ENCODE measurements at regions not wholly inside any gene's neighbourhood (a gene's known extent, or its start where the extent isn't known, plus 50 kb on each side); places are given as distances from the start of the nearest gene placed in this dataset.

DNA sequence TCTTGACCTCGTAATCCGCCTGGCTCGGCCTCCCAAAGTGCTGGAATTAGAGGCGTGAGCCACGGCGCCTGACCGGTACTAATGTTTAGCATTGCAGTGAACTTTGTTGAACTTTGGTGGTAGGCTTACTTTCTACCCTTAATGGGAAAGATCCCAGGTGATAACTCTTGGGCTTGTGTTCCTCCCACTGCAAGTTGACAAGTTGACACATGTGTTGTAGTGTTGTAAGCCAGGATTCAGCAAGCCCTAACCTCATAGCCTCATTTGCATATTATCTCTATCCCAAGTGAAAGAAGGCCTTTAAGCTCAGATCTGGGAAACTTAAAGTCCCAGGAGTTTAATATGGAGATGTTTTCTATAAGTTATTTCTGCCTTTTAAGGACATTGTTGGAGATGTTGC lies 80.0 kb upstream of the CLCN4 start:
- no peak for TF ChIP-seq CTCF (IDR thresholded peaks at IDR 0.05; ENCODE audit: low read depth, low read length, missing control alignments)
- H3K4me3 ChIP-seq (replicated peaks; ENCODE audit: low read depth, low read length), result no peak overlapping the region
- DNase-seq (ENCODE audit: extremely low read depth, low read depth), result no peak

GRCh38 chrX:10077425-10078188 lies 79.2 kb upstream of the CLCN4 start:
- no peak for TF ChIP-seq CTCF (IDR thresholded peaks at IDR 0.05; ENCODE audit: low read depth, low read length, missing control alignments)
- no peak overlapping the region for H3K4me3 ChIP-seq (replicated peaks; ENCODE audit: low read depth, low read length)
- DNase-seq (ENCODE audit: extremely low read depth, low read depth), result no peak

- no peak for TF ChIP-seq CTCF (IDR thresholded peaks at IDR 0.05; ENCODE audit: low read depth, low read length, missing control alignments)
- DNase-seq (ENCODE audit: extremely low read depth, low read depth), result no peak
- no peak overlapping the region for H3K4me3 ChIP-seq (replicated peaks; ENCODE audit: low read depth, low read length)
Measured at GRCh38 chrX:10078266-10078665, 78.5 kb upstream of the CLCN4 start.

- TF ChIP-seq CTCF (IDR thresholded peaks at IDR 0.05; ENCODE audit: low read depth, low read length, missing control alignments), result no peak
- H3K4me3 ChIP-seq (replicated peaks; ENCODE audit: low read depth, low read length), result no peak overlapping the region
- DNase-seq (ENCODE audit: extremely low read depth, low read depth), result no peak
Measured at GRCh38 chrX:10079231-10079630, 77.5 kb upstream of the CLCN4 start.

DNA sequence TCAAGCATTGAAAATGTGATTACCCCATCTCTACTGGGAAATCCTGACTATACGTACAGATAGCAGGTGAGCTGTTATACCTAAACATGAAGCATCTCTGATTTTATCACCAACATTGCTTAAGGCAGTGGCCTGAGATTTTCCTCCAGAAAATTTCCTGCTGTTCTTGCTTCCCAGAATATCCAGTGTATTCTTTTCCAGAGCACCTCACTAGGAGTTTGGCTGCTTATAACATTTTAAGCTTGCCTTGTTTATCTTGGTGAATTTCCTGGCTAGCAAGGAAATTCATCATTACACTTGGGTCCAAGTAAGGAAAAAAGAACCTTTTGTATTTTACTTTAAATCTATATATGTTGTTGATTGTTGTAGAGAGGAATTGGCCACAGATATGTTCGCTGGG lies 73.0 kb upstream of the CLCN4 start:
- no peak overlapping the region for H3K4me3 ChIP-seq (replicated peaks; ENCODE audit: low read depth, low read length)
- TF ChIP-seq CTCF (IDR thresholded peaks at IDR 0.05; ENCODE audit: low read depth, low read length, missing control alignments), result no peak
- no peak for DNase-seq (ENCODE audit: extremely low read depth, low read depth)

DNA sequence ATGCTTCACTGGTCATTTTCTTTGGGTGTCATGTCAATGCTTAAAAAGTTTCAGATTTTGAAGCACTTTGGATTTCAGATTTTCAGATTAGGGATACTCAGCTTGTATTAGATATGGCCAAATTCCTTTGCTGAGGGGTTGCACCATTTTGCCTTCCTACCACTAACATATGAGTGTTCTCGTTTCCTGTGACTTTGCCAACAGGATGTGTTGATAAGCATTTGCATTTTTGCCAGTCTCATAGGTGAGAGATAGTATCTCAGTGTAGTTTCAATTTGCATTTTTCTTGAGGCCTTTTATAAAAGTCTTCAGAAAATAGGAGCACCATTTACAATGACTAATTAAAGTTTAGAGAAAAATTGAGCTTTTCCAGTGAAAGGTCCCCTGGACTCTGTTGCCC lies 71.6 kb upstream of the CLCN4 start:
- no peak for DNase-seq (ENCODE audit: extremely low read depth, low read depth)
- no peak for TF ChIP-seq CTCF (IDR thresholded peaks at IDR 0.05; ENCODE audit: low read depth, low read length, missing control alignments)
- H3K4me3 ChIP-seq (replicated peaks; ENCODE audit: low read depth, low read length), result no peak overlapping the region

GRCh38 chrX:10086676-10087075 lies 70.1 kb upstream of the CLCN4 start:
- no peak for DNase-seq (ENCODE audit: extremely low read depth, low read depth)
- H3K4me3 ChIP-seq (replicated peaks; ENCODE audit: low read depth, low read length), result no peak overlapping the region
- TF ChIP-seq CTCF (IDR thresholded peaks at IDR 0.05; ENCODE audit: low read depth, low read length, missing control alignments), result no peak
